H9 (cell line): ENCODE measurements at regions not wholly inside any gene's neighbourhood (a gene's known extent, or its start where the extent isn't known, plus 50 kb on each side); places are given as distances from the start of the nearest gene placed in this dataset.

Experiments
- DNase-seq: peaks from one replicate; pipeline ENCODE4 v3.0.0-alpha.2; 2017
- H2AFZ ChIP-seq: one replicate; pipeline ENCODE4 v1.6.1; 2013; ENCODE audit warnings: mild to moderate bottlenecking, low read length, control low read depth, moderate library complexity
- H2AK5ac ChIP-seq: 2 replicates; pipeline ENCODE4 v1.6.1; 2013; ENCODE audit warnings: low read length, control low read depth, mixed read lengths; ENCODE audit not compliant: insufficient read length
- H2BK120ac ChIP-seq: one replicate; pipeline ENCODE4 v1.6.1; 2013; ENCODE audit warnings: low read depth, mild to moderate bottlenecking, low read length, control low read depth, inconsistent platforms; ENCODE audit not compliant: poor library complexity, severe bottlenecking
- H2BK12ac ChIP-seq: 2 replicates; pipeline ENCODE4 v1.6.1; 2013; ENCODE audit warnings: low read length, control low read depth, mixed read lengths, low read depth; ENCODE audit not compliant: insufficient read length
- H2BK15ac ChIP-seq: 2 replicates; pipeline ENCODE4 v1.6.1; 2013; ENCODE audit warnings: low read depth, low read length, control low read depth
- H2BK20ac ChIP-seq: one replicate; pipeline ENCODE4 v1.6.1; 2013; ENCODE audit warnings: low read depth, mild to moderate bottlenecking, low read length, control low read depth, inconsistent platforms; ENCODE audit not compliant: poor library complexity, severe bottlenecking
- H2BK5ac ChIP-seq: 2 replicates; pipeline ENCODE4 v1.6.1; 2013; ENCODE audit warnings: low read length, control low read depth, mixed read lengths; ENCODE audit not compliant: insufficient read length
- H3K14ac ChIP-seq: 2 replicates; pipeline ENCODE4 v1.6.1; 2013; ENCODE audit warnings: low read length, control low read depth; ENCODE audit not compliant: insufficient read depth
- H3K18ac ChIP-seq: 2 replicates; pipeline ENCODE4 v1.6.1; 2013; ENCODE audit warnings: low read depth, mild to moderate bottlenecking, mixed read lengths, low read length, control low read depth; ENCODE audit not compliant: insufficient read length
- H3K23ac ChIP-seq: 2 replicates; pipeline ENCODE4 v1.6.1; 2013; ENCODE audit warnings: low read length, control low read depth, mixed read lengths, low read depth; ENCODE audit not compliant: insufficient read length
- H3K23me2 ChIP-seq: 2 replicates; pipeline ENCODE4 v1.6.1; 2013; ENCODE audit warnings: low read depth, mild to moderate bottlenecking, mixed read lengths, low read length, control low read depth; ENCODE audit not compliant: insufficient read length, poor library complexity, severe bottlenecking
- H3K27ac ChIP-seq: 2 replicates; pipeline ENCODE4 v1.5.1; 2013; ENCODE audit warnings: low read length, control low read depth, mixed read lengths, low read depth; ENCODE audit not compliant: insufficient read length
- H3K27me3 ChIP-seq: 2 replicates; pipeline ENCODE4 v1.6.1; 2013; ENCODE audit warnings: low read length, control low read depth, inconsistent platforms; ENCODE audit not compliant: insufficient read depth
- H3K4ac ChIP-seq: 2 replicates; pipeline ENCODE4 v1.6.1; 2013; ENCODE audit warnings: low read depth, mild to moderate bottlenecking, control low read depth, inconsistent platforms, low read length, moderate library complexity
- H3K4me1 ChIP-seq: 2 replicates; pipeline ENCODE4 v1.6.1; 2013; ENCODE audit warnings: low read length, control low read depth, inconsistent platforms; ENCODE audit not compliant: insufficient read depth
- H3K4me2 ChIP-seq: 2 replicates; pipeline ENCODE4 v1.6.1; 2013; ENCODE audit warnings: low read length, control low read depth, mixed read lengths; ENCODE audit not compliant: insufficient read length, insufficient read depth
- H3K56ac ChIP-seq: 2 replicates; pipeline ENCODE4 v1.6.1; 2013; ENCODE audit warnings: low read depth, mild to moderate bottlenecking, mixed read lengths, low read length, control low read depth; ENCODE audit not compliant: insufficient read length
- H3K79me1 ChIP-seq: 2 replicates; pipeline ENCODE4 v1.6.1; 2013; ENCODE audit warnings: low read depth, mild to moderate bottlenecking, moderate library complexity, low read length, control low read depth, inconsistent platforms; ENCODE audit not compliant: insufficient read depth, poor library complexity, severe bottlenecking
- H3K79me2 ChIP-seq: 2 replicates; pipeline ENCODE4 v1.6.1; 2013; ENCODE audit warnings: low read length, control low read depth, inconsistent platforms; ENCODE audit not compliant: insufficient read depth
- H3K9ac ChIP-seq: 2 replicates; pipeline ENCODE4 v1.6.1; 2013; ENCODE audit warnings: low read length, control low read depth, mixed read lengths; ENCODE audit not compliant: insufficient read length; ENCODE audit errors: extremely low read depth
- H3K9me3 ChIP-seq: one replicate; pipeline ENCODE4 v1.6.1; 2013; ENCODE audit warnings: low read depth, low read length, inconsistent platforms; ENCODE audit not compliant: control insufficient read depth
- H3T11ph ChIP-seq: one replicate; pipeline ENCODE4 v1.6.1; 2013; ENCODE audit warnings: mild to moderate bottlenecking, low read length, control low read depth, inconsistent platforms
- H4K20me1 ChIP-seq: one replicate; pipeline ENCODE4 v1.6.1; 2013; ENCODE audit not compliant: control insufficient read depth, insufficient read length, insufficient read depth
- H4K5ac ChIP-seq: 2 replicates; pipeline ENCODE4 v1.6.1; 2013; ENCODE audit warnings: low read depth, mild to moderate bottlenecking, mixed read lengths, low read length, control low read depth; ENCODE audit not compliant: insufficient read length
- H4K8ac ChIP-seq: replicated peaks from 2 replicates; pipeline ENCODE4 v1.6.1; 2013; ENCODE audit warnings: low read length, control low read depth, mixed read lengths, low read depth; ENCODE audit not compliant: insufficient read length
- H4K91ac ChIP-seq: 2 replicates; pipeline ENCODE4 v1.6.1; 2013; ENCODE audit warnings: low read depth, mild to moderate bottlenecking, moderate library complexity, mixed read lengths, low read length, control low read depth; ENCODE audit not compliant: insufficient read length
- H3K27ac Mint-ChIP-seq, 3 experiments: 2 replicates in 2 of 3; 3 replicates in 1 of 3; pipeline ENCODE4 v1.8.0; 2020 to 2021; ENCODE audit warnings: mixed read lengths in 3 of 3, mild to moderate bottlenecking in 1 of 3, moderate library complexity in 1 of 3
- H3K27me3 Mint-ChIP-seq: 2 replicates; pipeline ENCODE4 v1.8.0; 2021; ENCODE audit warnings: low read depth, mild to moderate bottlenecking, moderate library complexity, mixed read lengths
- H3K36me3 Mint-ChIP-seq, 3 experiments: 2 replicates in 2 of 3; 3 replicates in 1 of 3; pipeline ENCODE4 v1.8.0; 2020 to 2021; ENCODE audit warnings: low read depth in 3 of 3, mixed read lengths in 3 of 3; ENCODE audit not compliant: insufficient read depth in 1 of 3
- H3K4me1 Mint-ChIP-seq, 2 experiments: 2 replicates each; pipeline ENCODE4 v1.8.0; 2020; ENCODE audit warnings: mixed read lengths in 2 of 2
- H3K4me3 Mint-ChIP-seq, 2 experiments: 2 replicates in 1 of 2; 3 replicates in 1 of 2; pipeline ENCODE4 v1.8.0; 2020 to 2021; ENCODE audit warnings: mild to moderate bottlenecking in 2 of 2, mixed read lengths in 2 of 2, moderate library complexity in 1 of 2
- H3K9me3 Mint-ChIP-seq, 2 experiments: 2 replicates in 1 of 2; 3 replicates in 1 of 2; pipeline ENCODE4 v1.8.0; 2020; ENCODE audit warnings: mild to moderate bottlenecking in 2 of 2, mixed read lengths in 2 of 2, moderate library complexity in 1 of 2
- CTCF ChIP-seq: fragments of 200-600 bp; sonication (generic); conservative IDR thresholded peaks from 3 replicates; pipeline ENCODE4 v1.8.0; 2021; ENCODE audit warnings: antibody characterized with exemption, mild to moderate bottlenecking
- WGBS: extraction: QIAGEN DNeasy Blood & Tissue Kit; methylation state at CpG from one replicate; pipeline ENCODE4 v1.1.7; 2013; ENCODE audit warnings: missing lambda C conversion rate, low lambda C conversion rate, mixed read lengths; ENCODE audit not compliant: insufficient read length; ENCODE audit errors: extremely low coverage; 5-methylcytosine and 5-hydroxymethylcytosine counted together

GRCh38 chr1:2962541-2962940, 58.7 kb upstream of the ACTRT2 start:
- Mint-ChIP-seq H3K9me3 (peaks cover 42 to 58% of the 10 kb centered on the region in 2 experiments), H3K36me3 (peaks cover 2 to 13% (median 4%) of the 10 kb centered on the region in 3 experiments; a peak in 3 of 7 replicates), H3K27me3 (no peaks in the 10 kb centered on the region; the same call in 1 of the 2 replicates), H3K4me3 (no peak overlapping the region), H3K4me1 (no peaks in the 10 kb centered on the region), H3K27ac (no peak overlapping the region)
- no peak overlapping the region for H2BK15ac ChIP-seq
- peaks cover 88% of the 10 kb centered on the region for H3K9me3 ChIP-seq
- no peaks in the 10 kb centered on the region for H3K79me2 ChIP-seq
- no peaks in the 10 kb centered on the region for H3K27me3 ChIP-seq
- no peaks in the 10 kb centered on the region for H3K4me1 ChIP-seq
- no peak overlapping the region for H2BK5ac ChIP-seq
- no peak overlapping the region for H3K18ac ChIP-seq
- no peak overlapping the region for H3K56ac ChIP-seq
- H2BK12ac ChIP-seq, result no peak overlapping the region
- H3K9ac ChIP-seq, result no peak overlapping the region
- H3K23me2 ChIP-seq, result no peaks in the 10 kb centered on the region
- H2BK20ac ChIP-seq, result no peak overlapping the region
- TF ChIP-seq CTCF, result no peak
- DNase-seq, result no peak
- WGBS, result no CpG with 5 or more reads among the region's 8 CpGs
- H2AK5ac ChIP-seq, result no peak overlapping the region
- no peak overlapping the region for H4K5ac ChIP-seq
- H4K91ac ChIP-seq, result no peak overlapping the region
- no peak overlapping the region for H3T11ph ChIP-seq
- no peak overlapping the region for H3K14ac ChIP-seq
- H3K4ac ChIP-seq, result no peak overlapping the region
- H3K4me2 ChIP-seq, result no peak overlapping the region
- no peak overlapping the region for H3K27ac ChIP-seq
- H4K20me1 ChIP-seq, result no peaks in the 10 kb centered on the region
- no peak overlapping the region for H4K8ac ChIP-seq
- no peaks in the 10 kb centered on the region for H3K79me1 ChIP-seq
- no peak overlapping the region for H2BK120ac ChIP-seq
- H2AFZ ChIP-seq, result no peak overlapping the region
- H3K23ac ChIP-seq, result no peak overlapping the region
